ENCODE measurements at regions not wholly inside any gene's neighbourhood (a gene's known extent, or its start where the extent isn't known, plus 50 kb on each side); places are given as distances from the start of the nearest gene placed in this dataset.

DNA sequence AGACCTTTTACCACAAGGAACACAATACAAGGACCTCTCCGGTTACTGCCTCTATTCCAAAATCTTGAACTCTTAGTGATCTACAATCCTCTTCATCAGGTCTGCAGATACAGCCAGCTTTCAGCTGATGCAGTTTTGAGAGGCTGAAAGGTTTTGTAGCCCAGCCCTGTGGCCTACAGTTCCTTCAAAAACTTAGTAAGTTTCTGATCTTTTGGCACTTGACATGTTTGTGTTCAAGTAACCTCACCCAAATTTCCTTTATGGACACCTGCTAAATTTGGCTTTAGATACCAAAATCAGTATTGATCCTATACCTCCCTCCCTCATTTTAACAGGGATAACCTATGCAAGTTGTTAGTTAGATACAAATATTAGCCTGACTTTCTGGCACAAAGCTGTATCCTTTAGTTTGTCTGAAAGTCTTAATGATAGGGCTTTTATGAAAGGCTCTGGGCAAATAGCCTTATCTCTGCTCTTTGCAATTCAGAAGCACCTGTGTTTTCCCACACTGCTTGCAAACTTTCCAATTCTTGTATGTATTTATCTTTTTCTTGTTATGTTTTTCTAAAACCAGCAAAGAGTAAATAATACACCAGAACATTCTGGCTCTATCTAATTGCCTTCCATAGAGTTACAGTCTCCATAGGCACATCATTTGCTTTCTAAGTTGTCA, 650.5 kb upstream of the KLHL29 start:
- DNase-seq (ENCODE audit: low spot score): no peak

DNA sequence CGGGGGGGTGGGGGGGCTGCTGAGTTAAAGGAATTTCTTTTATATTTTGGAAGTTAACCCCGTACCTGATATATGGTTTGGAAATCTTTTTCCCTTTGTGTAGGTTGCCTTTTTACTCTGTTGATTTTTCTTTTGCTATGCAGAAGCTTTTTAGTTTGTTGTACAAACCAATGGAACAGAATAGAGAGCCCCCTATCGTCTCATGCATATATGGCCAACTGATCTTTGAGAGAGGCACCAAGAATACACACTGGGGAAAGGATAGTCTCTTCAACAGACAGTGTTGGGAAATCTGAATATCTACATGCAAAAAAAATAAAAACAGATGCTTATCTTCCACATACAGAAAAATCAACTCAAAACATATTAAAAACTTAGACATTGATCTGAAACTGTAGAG, 647.8 kb upstream of the KLHL29 start:
- no peak for DNase-seq (ENCODE audit: low spot score)

DNA sequence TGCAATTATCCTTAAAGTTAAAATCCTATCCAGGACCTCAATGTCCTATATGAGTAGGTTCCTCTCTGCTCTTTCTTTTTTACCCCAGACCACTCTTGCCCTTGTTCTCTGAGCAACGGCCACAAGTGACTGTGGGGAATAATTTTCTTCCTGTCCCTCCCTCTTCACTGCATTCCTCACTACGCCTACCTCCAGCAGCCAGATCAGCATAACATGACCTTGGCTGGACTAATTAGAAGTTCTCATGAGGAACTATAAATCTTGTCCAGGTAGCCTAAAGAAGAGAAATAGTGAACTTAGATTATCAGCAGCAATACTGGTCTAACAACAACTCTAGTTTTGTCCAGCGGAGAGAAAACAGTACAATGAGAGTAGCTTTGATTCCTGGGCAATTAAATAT, 643.8 kb upstream of the KLHL29 start:
- DNase-seq (ENCODE audit: low spot score): no peak

- no peak for DNase-seq (ENCODE audit: low spot score)
Measured at GRCh38 chr2:22748909-22749308, 636.1 kb upstream of the KLHL29 start.

DNA sequence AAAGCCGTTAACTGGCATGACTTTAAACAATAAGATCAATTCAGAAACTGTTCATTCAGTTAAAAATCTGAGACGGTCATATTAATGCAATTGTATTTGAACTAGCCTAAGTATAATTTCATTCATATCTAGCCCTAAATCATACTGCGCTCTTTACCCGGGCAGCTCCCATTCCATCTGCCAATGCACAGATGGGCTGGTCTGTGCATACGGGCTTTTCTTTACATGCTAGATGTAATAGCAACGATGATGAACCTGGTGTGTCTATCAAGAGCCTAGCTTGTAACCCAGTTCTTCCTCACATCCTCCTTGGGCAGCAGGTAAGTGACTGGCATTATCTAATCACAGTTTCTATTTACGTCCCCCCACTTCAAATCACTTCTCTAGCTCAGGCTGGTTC, 631.5 kb upstream of the KLHL29 start:
- no peak for DNase-seq (ENCODE audit: low spot score)

- DNase-seq (ENCODE audit: low spot score): no peak
Measured at GRCh38 chr2:22756276-22757043, 628.5 kb upstream of the KLHL29 start.

- DNase-seq (ENCODE audit: low spot score): no peak
Measured at GRCh38 chr2:22769497-22769896, 615.5 kb upstream of the KLHL29 start.

- DNase-seq (ENCODE audit: low spot score): peak; percentile 96
Measured at GRCh38 chr2:22784566-22784965, 600.4 kb upstream of the KLHL29 start.

DNA sequence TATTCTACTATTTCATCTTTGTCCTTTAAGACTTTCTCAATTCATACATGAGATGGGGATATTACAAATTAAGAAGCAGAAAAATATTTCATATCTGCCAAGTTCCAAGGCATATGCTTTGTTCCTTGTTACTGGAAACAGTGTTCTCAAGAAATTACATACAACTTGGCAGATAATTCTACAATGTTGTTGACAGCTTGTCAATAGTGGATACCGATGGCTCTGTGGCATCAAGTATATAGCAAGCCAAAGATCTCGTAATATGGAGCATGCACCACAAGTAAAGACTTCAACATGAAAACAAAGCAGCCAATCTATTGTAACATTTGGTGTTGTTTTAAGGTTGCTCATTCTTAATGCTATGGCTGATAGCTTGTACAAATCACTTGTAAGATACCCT, 598.2 kb upstream of the KLHL29 start:
- no peak for DNase-seq (ENCODE audit: low spot score)

GRCh38 chr2:22787745-22788144, 597.2 kb upstream of the KLHL29 start:
- no peak for DNase-seq (ENCODE audit: low spot score)

- DNase-seq (ENCODE audit: low spot score): no peak
Measured at GRCh38 chr2:22788749-22789327, 596.1 kb upstream of the KLHL29 start.

GRCh38 chr2:22795287-22795866, 589.6 kb upstream of the KLHL29 start:
- DNase-seq (ENCODE audit: low spot score): no peak

DNA sequence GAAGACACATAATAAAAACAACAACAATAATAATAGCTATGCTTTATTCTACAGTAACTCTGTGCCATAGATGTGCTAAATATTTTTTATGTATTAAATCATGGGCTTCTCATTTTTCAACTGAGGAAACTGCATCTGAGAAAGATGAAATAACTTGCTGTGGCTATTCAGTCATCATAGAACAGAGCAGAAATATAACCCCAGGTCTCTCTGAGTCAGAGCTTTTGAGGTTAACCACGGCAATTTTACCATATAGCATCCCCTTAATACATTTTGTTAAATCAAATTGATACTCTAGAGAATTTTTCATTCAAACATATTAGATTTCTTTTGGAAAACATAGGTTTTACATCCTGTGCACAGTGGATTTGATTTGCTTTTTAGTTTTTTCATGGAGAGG, 586.6 kb upstream of the KLHL29 start:
- no peak for DNase-seq (ENCODE audit: low spot score)

DNA sequence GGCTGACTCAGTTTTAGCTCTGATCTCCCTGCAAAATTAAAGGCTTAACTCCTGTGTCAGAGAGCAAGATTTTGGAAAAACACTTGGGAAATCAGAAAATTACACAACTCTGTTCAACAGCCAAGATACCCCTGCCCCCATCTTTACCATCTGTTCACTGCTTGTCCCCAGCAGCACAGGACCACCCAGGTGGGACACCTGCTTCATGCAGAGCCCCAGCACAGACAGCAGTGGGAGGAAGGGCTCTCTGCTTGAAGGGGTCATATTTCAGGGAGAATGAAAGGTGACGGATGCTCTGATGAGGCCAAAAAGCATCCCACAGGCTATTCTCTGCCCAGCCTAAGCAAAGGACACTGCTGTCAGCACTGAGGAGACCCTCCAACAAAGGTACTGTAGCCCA, 584.6 kb upstream of the KLHL29 start:
- no peak for DNase-seq (ENCODE audit: low spot score)

GRCh38 chr2:22801071-22801470, 583.9 kb upstream of the KLHL29 start:
- DNase-seq (ENCODE audit: low spot score): no peak

GRCh38 chr2:22801970-22802369, 583.0 kb upstream of the KLHL29 start:
- no peak for DNase-seq (ENCODE audit: low spot score)

- DNase-seq (ENCODE audit: low spot score): no peak
Measured at GRCh38 chr2:22807872-22808271, 577.1 kb upstream of the KLHL29 start.

DNA sequence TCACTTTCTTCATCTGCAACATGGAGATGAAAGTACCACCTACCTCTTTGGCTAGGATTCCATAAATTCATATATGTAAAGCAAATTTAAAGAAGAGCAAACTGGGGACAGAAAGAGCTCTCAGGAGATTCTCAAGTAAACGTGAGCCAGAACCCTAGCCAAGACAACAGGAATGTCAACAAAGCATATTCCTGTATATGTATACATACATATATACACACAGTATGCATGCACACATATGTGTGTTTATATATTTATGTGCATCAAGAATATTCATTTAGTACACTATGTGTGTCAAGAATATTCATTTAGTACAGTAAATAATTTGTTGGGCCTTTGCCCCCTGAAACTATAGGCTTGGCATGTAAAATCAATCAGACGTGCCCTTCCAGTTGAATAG, 574.4 kb upstream of the KLHL29 start:
- DNase-seq (ENCODE audit: low spot score): no peak

DNA sequence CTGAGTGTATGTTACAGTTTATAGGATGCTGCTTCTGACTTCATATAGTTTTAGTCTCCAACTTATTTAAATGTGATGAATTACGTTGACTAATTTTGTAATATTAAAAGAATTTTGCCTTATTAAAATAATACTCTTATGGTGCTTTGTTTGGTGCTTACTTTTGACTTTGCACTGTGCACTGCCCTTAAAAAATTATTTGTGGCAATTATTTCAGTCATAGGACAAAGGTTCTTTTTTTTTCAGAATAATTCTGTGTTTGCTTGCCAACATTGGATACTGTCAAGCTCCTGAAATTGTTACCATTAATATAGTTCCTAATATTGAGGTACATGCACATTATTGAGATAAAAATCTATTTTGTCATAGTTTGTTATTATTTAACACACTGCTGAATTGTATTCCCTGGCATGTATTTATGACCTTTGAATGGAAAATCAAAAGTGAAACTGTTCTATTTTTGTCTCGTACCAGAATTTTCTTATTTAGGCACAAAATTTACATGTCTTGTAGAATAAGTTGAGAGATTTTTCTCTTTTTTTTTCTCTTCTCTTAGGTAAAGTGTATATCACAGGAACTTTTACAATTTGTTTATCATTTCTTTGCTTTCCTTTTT, 572.8 kb upstream of the KLHL29 start:
- no peak for DNase-seq (ENCODE audit: low spot score)

DNA sequence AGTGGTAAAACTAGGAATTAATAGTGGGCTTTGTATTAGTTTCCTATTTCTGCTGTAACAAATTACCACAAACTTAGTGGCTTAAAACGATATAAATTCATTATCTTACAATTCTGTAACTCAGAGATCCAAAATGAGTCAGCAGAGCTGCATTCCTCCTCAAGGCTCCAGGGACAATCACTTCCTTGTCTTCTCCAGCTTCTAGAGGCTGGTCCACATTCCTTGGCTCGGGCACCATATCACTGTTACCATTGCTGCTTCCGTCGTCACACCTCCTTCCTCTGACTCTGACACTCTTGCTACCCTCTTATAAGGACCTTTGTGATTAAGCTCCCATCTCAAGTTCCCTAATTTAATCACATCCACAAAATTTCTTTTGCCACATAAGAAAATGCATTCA, 567.8 kb upstream of the KLHL29 start:
- DNase-seq (ENCODE audit: low spot score): no peak

DNA sequence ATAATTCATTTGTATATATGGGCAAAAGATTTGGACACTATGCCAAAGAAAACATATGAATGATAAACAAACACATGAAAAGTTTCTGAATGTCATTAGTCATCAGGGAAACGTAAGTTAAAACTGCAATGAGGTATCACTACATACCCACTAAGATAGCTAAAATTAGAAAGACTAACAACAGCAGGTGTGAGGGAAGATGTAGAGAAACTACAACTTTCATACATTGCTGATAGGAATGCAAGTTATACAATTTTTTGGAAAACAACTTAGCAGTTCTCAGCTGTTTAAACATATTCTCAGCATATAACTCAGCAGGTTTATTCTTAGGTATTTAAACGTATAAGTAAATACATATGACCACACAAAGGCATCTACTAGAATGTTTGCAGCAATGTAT, 563.5 kb upstream of the KLHL29 start:
- no peak for DNase-seq (ENCODE audit: low spot score)

DNA sequence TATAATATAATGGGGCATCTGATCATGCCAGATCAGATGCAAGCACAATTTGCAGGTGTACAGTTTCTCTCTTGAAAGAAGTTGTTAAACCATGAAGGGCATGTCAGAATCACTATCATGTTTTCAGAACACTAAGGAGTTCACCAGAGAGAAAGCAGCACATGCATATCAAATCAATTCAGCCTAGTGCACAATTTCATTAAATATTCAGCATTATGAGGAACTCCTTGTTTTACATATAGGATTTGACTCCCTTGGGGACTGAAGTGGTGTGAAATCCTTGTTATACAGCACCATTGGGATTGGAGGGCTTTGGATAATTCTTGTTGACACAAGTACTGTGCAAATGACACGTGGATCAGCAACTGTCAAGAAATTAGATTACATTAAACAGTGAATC, 562.1 kb upstream of the KLHL29 start:
- DNase-seq (ENCODE audit: low spot score): no peak

GRCh38 chr2:22824618-22825017, 560.4 kb upstream of the KLHL29 start:
- DNase-seq (ENCODE audit: low spot score): no peak
